ENCODE measurements at regions not wholly inside any gene's neighbourhood (a gene's known extent, or its start where the extent isn't known, plus 50 kb on each side); places are given as distances from the start of the nearest gene placed in this dataset.

- ATAC-seq (no peak), FAIRE-seq (no peak), DNase-seq (ENCODE audit: low spot score) (no peak)
- Histone ChIP-seq H3K36me3 (replicated peaks in 1 of 2; ENCODE audit: control insufficient read depth in 1 of 2, insufficient read depth in 2 of 2, low read length in 2 of 2) (no peaks in the 10 kb centered on the region), H3K4me3 (replicated peaks in 1 of 3; ENCODE audit: insufficient read depth in 1 of 3, low read depth in 2 of 3, low read length in 3 of 3) (no peak overlapping the region), H3K9me3 (ENCODE audit: low read length) (no peaks in the 10 kb centered on the region), H3K79me2 (ENCODE audit: insufficient read depth, low read length) (no peaks in the 10 kb centered on the region), H4K20me1 (ENCODE audit: insufficient read depth, low read length) (no peaks in the 10 kb centered on the region), H3K27me3 (ENCODE audit: control insufficient read depth in 1 of 2, insufficient read depth in 2 of 2, low read length in 2 of 2) (peaks cover 1 to 11% of the 10 kb centered on the region in 2 experiments; a peak in 3 of 5 replicates), H3K4me2 (ENCODE audit: low read depth, low read length) (no peak overlapping the region), H3K4me1 (ENCODE audit: insufficient read depth, low read length) (no peaks in the 10 kb centered on the region), H3K27ac (ENCODE audit: extremely low read length, insufficient read depth, low read length) (no peak overlapping the region), H2AFZ (ENCODE audit: low read length) (no peak overlapping the region), H3K9ac (ENCODE audit: insufficient read depth, low read depth, low read length) (no peak overlapping the region)
- WGBS (ENCODE audit: low lambda C conversion rate) = 5% methylated on average over 4 of the region's 4 CpGs
- in situ Hi-C loops (cut with HindIII; ENCODE audit: extremely low pct_ligation_motif_present, low pct_unique_long_range_greater_than_20kb) (no loop called here), intact Hi-C loops (cut with micrococcal nuclease; ENCODE audit: unreplicated experiment) (no loop called here)
- ChIA-PET POLR2A (no interaction called here), CTCF (ENCODE audit: low intra/inter-chr PET ratio, low total read pairs) (interaction anchor here (1.3 kb wide), 1 partner anchor 114 kb away, joined by 3 read pairs; no protein-coding TSS in a partner anchor)
- BruUV-seq (replicated peaks) = no TSS peak
- TF ChIP-seq ZNF253 (CRISPR knock-in tag; IDR thresholded peaks at IDR 0.05; ENCODE audit: borderline replicate concordance) = no peak
- TF ChIP-seq CEBPG (CRISPR knock-in tag; IDR thresholded peaks at IDR 0.05) = no peak
- no peak for TF ChIP-seq ZNF580 (CRISPR knock-in tag; IDR thresholded peaks at IDR 0.05; ENCODE audit: borderline replicate concordance, low read depth)
- no peak for TF ChIP-seq XRCC5 (optimal IDR thresholded peaks at IDR 0.05; ENCODE audit: low read length)
- no peak for TF ChIP-seq SOX13 (IDR thresholded peaks at IDR 0.05)
- TF ChIP-seq SOX13 (CRISPR knock-in tag; conservative IDR thresholded peaks at IDR 0.05 in 1 of 2, IDR thresholded peaks at IDR 0.05 in 1 of 2) = no peak
- no peak for TF ChIP-seq ETV6 (CRISPR knock-in tag; conservative IDR thresholded peaks at IDR 0.05)
- no peak for TF ChIP-seq ZNF513 (CRISPR knock-in tag; conservative IDR thresholded peaks at IDR 0.05)
- TF ChIP-seq ZNF646 (CRISPR knock-in tag; IDR thresholded peaks at IDR 0.05) = no peak
- no peak for TF ChIP-seq SP4 (CRISPR knock-in tag; IDR thresholded peaks at IDR 0.05)
- no peak for TF ChIP-seq HDAC1 (CRISPR knock-in tag; IDR thresholded peaks at IDR 0.05)
- TF ChIP-seq ZNF33A (CRISPR knock-in tag; IDR thresholded peaks at IDR 0.05; ENCODE audit: borderline replicate concordance) = no peak
- no peak for TF ChIP-seq ATF7 (IDR thresholded peaks at IDR 0.05)
- TF ChIP-seq ATF7 (CRISPR knock-in tag; IDR thresholded peaks at IDR 0.05) = no peak
- TF ChIP-seq NFE2 (CRISPR knock-in tag; IDR thresholded peaks at IDR 0.05) = no peak
- no peak for TF ChIP-seq ZNF496 (CRISPR knock-in tag; IDR thresholded peaks at IDR 0.05; ENCODE audit: insufficient replicate concordance)
- no peak for TF ChIP-seq ZBTB7B (CRISPR knock-in tag; IDR thresholded peaks at IDR 0.05)
Measured at GRCh38 chr22:22769434-22770279, 118.0 kb upstream of the IGLL5 start.

Data from HepG2 (cell line).